ENCODE measurements at regions not wholly inside any gene's neighbourhood (a gene's known extent, or its start where the extent isn't known, plus 50 kb on each side); places are given as distances from the start of the nearest gene placed in this dataset.
"Not testable (repeated sequence)": the region's sequence is repeated elsewhere in the genome, so short reads cannot be mapped to it uniquely, and the experiment has no call there.

DNA sequence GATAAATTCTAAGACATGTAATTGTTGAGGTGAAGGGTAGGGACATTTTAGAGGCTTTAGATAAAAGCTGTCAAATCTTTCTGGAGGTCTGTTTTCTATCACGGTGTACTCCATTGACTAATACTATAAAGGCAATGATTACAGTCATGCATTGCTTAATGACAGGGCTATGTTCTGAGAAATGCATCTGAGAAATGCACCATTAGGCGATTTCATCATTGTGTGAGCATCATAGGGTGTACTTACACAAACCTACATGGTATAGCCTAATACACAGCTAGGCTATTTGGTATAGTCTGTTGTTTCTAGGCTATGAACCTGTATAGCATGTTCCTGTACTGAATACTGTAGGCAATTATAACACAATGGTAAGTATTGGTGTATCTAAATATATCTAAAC lies 71.3 kb upstream of the FYN start (continued):
- TF ChIP-seq, protein P1, sequence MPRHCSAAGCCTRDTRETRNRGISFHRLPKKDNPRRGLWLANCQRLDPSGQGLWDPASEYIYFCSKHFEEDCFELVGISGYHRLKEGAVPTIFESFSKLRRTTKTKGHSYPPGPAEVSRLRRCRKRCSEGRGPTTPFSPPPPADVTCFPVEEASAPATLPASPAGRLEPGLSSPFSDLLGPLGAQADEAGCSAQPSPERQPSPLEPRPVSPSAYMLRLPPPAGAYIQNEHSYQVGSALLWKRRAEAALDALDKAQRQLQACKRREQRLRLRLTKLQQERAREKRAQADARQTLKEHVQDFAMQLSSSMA (CRISPR knock-in tag; IDR thresholded peaks at IDR 0.05), result no peak
- TF ChIP-seq FOXA3 (CRISPR knock-in tag; conservative IDR thresholded peaks at IDR 0.05 in 1 of 2, IDR thresholded peaks at IDR 0.05 in 1 of 2) (no peak), CHD4 (IDR thresholded peaks at IDR 0.05; ENCODE audit: insufficient read depth, insufficient replicate concordance, low read depth, low read length, poor library complexity, severe bottlenecking) (no peak)
- TF ChIP-seq, protein P2, sequence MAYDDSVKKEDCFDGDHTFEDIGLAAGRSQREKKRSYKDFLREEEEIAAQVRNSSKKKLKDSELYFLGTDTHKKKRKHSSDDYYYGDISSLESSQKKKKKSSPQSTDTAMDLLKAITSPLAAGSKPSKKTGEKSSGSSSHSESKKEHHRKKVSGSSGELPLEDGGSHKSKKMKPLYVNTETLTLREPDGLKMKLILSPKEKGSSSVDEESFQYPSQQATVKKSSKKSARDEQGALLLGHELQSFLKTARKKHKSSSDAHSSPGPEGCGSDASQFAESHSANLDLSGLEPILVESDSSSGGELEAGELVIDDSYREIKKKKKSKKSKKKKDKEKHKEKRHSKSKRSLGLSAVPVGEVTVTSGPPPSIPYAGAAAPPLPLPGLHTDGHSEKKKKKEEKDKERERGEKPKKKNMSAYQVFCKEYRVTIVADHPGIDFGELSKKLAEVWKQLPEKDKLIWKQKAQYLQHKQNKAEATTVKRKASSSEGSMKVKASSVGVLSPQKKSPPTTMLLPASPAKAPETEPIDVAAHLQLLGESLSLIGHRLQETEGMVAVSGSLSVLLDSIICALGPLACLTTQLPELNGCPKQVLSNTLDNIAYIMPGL (CRISPR knock-in tag; IDR thresholded peaks at IDR 0.05), result no peak

DNA sequence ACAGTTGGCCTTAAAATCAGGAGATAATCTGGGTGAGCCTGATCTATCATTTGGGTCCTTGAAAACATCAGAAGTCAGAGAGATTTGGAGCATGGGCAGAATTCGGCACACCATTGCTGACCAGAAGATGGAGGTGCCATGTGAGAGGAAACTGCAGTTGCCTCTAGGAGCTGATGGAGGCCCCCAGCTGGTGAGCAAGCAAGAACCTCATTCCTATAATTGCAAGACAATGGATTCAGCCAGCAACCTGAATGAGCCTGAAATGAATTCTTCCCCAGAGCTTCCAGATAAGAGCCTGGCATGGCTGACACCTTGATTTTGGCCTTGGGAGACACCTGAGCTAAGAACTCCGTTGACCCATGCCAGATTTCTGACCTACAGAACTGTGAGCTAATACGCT lies 76.3 kb upstream of the FYN start:
- ChIA-PET POLR2A (interaction anchor here (0.7 kb wide), 2 partner anchors 237 to 887 kb away, joined by 3 read pairs; no protein-coding TSS in a partner anchor), CTCF (ENCODE audit: low intra/inter-chr PET ratio) (no interaction called here)

DNA sequence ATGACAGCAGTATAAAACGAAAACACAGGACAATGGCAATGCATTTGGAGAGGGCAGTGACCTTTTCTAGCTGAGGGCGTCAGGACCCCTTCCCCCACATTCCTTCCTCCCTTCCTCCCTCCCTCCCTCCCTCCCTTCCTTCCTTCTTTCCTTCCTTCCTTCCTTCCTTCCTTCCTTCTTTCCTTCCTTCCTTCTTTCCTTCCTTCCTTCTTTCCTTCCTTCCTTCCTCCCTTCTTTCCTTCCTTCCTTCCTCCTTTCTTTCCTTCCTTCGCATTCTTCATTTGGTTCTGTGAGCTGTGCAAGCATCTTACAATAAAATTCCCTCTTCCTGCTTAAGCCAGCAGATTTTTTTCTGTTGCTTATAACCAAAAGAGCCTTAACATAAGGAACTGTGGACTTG lies 76.7 kb upstream of the FYN start:
- H3K9ac ChIP-seq (ENCODE audit: insufficient read depth in 1 of 2, low read depth in 2 of 2, low read length in 2 of 2); ATAC-seq; H3K36me3 ChIP-seq (ENCODE audit: control insufficient read depth, insufficient read depth, low read length); H3K4me1 ChIP-seq (replicated peaks in 1 of 2; ENCODE audit: control insufficient read depth in 2 of 2, insufficient read depth in 2 of 2, low read length in 2 of 2); H3K9me1 ChIP-seq (ENCODE audit: control insufficient read depth, insufficient read depth, low read length); H4K20me1 ChIP-seq (replicated peaks; ENCODE audit: control insufficient read depth, insufficient read depth, low read length); intact Hi-C loops (cut with micrococcal nuclease); H3K4me2 ChIP-seq (ENCODE audit: insufficient read depth, low read length); BruUV-seq (replicated peaks); H2AFZ ChIP-seq (ENCODE audit: low read depth, low read length); H3K27ac ChIP-seq (ENCODE audit: extremely low read depth, low read depth, low read length); H3K9me3 ChIP-seq (replicated peaks; ENCODE audit: control insufficient read depth, insufficient read depth, low read depth, low read length); H3K4me3 ChIP-seq; in situ Hi-C loops (cut with MboI); FAIRE-seq; CTCF ChIA-PET (ENCODE audit: low intra/inter-chr PET ratio); H3K79me2 ChIP-seq (ENCODE audit: control insufficient read depth, insufficient read depth, low read length); DNase-seq (ENCODE audit: extremely low read depth in 1 of 4, low spot score in 3 of 4): not testable (repeated sequence)
- POLR2A ChIA-PET, result interaction anchor here (0.7 kb wide), 2 partner anchors 237 to 888 kb away, joined by 3 read pairs; no protein-coding TSS in a partner anchor
- peaks cover 33 to 48% of the 10 kb centered on the region in 2 experiments for H3K27me3 ChIP-seq (ENCODE audit: control insufficient read depth in 2 of 2, insufficient read depth in 2 of 2, low read length in 2 of 2)
- 0% methylated on average over 2 of the region's 3 CpGs for WGBS (ENCODE audit: insufficient coverage, low coverage, missing lambda C conversion rate)

More for the DNA sequence above, 76.3 kb upstream of the FYN start:
- H3K9me3 ChIP-seq (replicated peaks; ENCODE audit: control insufficient read depth, insufficient read depth, low read depth, low read length), result no peaks in the 10 kb centered on the region
- no peak overlapping the region for H3K4me3 ChIP-seq
- intact Hi-C loops (cut with micrococcal nuclease), result no loop called here
- in situ Hi-C loops (cut with MboI), result no loop called here
- TF ChIP-seq SRSF9 (IDR thresholded peaks at IDR 0.05; ENCODE audit: borderline replicate concordance, low read depth, low read length), result no peak
- no peak for TF ChIP-seq GATA2 (CRISPR knock-in tag; IDR thresholded peaks at IDR 0.05)
- TF ChIP-seq RAD21 (CRISPR knock-in tag; conservative IDR thresholded peaks at IDR 0.05 in 1 of 2, IDR thresholded peaks at IDR 0.05 in 1 of 2), result peak in 1 of 2 experiments; percentile 23; a peak in 1 of 4 replicates
- ATAC-seq (no peak), DNase-seq (ENCODE audit: extremely low read depth in 1 of 4, low spot score in 3 of 4) (no peak), FAIRE-seq (no peak)
- H3K27ac ChIP-seq (ENCODE audit: extremely low read depth, low read depth, low read length), result no peak overlapping the region
- no peaks in the 10 kb centered on the region for H3K4me1 ChIP-seq (replicated peaks in 1 of 2; ENCODE audit: control insufficient read depth in 2 of 2, insufficient read depth in 2 of 2, low read length in 2 of 2)
- no peaks in the 10 kb centered on the region for H3K9me1 ChIP-seq (ENCODE audit: control insufficient read depth, insufficient read depth, low read length)
- WGBS (ENCODE audit: insufficient coverage, low coverage, missing lambda C conversion rate), result 2% methylated on average over 3 of the region's 3 CpGs
- H3K36me3 ChIP-seq (ENCODE audit: control insufficient read depth, insufficient read depth, low read length), result no peaks in the 10 kb centered on the region
- peaks cover 32 to 44% of the 10 kb centered on the region in 2 experiments for H3K27me3 ChIP-seq (ENCODE audit: control insufficient read depth in 2 of 2, insufficient read depth in 2 of 2, low read length in 2 of 2)
- no peak overlapping the region for H2AFZ ChIP-seq (ENCODE audit: low read depth, low read length)
- H4K20me1 ChIP-seq (replicated peaks; ENCODE audit: control insufficient read depth, insufficient read depth, low read length), result no peaks in the 10 kb centered on the region
- no peaks in the 10 kb centered on the region for H3K79me2 ChIP-seq (ENCODE audit: control insufficient read depth, insufficient read depth, low read length)
- H3K4me2 ChIP-seq (ENCODE audit: insufficient read depth, low read length), result no peak overlapping the region
- no peak overlapping the region for H3K9ac ChIP-seq (ENCODE audit: insufficient read depth in 1 of 2, low read depth in 2 of 2, low read length in 2 of 2)
- no TSS peak for BruUV-seq (replicated peaks)

All from K562 (cell line).